GM19239 (cell line): ENCODE measurements at regions not wholly inside any gene's neighbourhood (a gene's known extent, or its start where the extent isn't known, plus 50 kb on each side); places are given as distances from the start of the nearest gene placed in this dataset.
"Not testable (repeated sequence)": the region's sequence is repeated elsewhere in the genome, so short reads cannot be mapped to it uniquely, and the experiment has no call there.

Experiments used
- DNase-seq: peaks from one replicate; pipeline ENCODE4 v3.0.0; 2011; ENCODE audit warnings: low spot score; ENCODE audit not compliant: insufficient read length
- FAIRE-seq: peaks from 2 replicates; lab custom pipeline; 2011; peaks lifted over from hg19 to GRCh38; lab: Jason Lieb, UNC

DNA sequence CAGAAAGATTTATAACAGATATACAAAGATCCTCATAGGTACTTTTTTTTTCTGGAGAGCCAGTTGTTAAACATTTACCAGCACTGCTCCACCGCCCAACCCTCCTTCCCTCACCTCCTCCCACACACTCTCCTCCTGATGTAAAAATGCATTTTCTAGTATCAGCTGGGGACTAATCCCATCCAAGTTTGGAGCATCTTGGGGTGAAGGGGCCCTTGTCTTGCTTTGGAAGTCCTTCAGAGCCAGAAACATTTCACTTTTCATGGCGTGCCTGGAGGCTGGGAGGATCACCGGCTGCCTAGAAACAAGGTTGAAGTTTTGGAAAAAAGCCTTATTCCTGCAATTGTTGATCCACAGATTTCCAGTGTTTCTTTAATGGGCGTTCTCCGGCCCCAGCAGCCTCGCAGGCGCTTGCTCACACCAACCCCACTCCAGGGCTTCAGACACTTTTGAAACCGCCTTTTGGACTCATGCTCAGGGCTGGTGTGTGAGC is 165.1 kb upstream of the AFDN start:
- FAIRE-seq = no peak

DNA sequence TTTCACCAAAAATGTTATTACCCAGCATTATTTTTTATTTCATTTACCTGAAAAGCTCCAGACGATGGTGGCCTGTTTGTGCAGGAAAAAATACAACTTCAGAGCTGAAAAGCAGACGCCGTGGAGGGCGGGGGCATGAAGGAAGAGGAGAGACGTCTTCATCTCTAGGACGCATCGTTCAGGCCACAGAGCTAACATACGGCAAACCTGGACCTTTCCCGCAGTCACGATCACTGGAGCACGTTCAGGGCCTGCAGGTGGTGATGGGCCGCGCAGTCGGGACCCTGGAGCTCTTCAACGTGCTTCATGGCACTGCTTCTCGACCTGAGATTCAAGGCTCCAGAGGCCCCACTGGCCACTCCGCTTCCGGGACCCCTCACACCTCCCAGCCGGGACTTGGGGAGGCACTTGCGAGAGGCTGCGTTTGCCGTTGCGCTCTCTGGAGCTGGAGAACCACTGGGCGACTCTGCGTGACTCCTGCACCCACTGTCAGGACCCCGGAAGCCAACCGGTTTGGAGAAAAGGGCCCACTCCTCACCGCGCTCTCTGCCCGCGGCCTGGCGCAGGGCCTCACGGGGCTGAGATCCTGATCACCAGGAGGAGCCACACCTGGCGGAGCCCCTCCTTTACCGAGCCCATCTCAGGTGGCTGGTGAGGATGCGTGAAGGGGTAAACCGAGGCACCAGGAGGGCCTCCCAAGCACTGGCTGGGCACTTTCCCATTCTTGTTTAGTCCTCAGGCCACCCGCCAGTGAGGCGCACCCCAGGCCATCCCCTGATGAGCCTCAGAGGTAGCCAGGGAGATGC is 164.4 kb upstream of the AFDN start:
- DNase-seq (no peak), FAIRE-seq (no peak)

More for the DNA sequence above, 165.1 kb upstream of the AFDN start:
- no peak for DNase-seq

GRCh38 chr6:167662881-167663205 is 163.9 kb upstream of the AFDN start:
- no peak for DNase-seq
- FAIRE-seq = no peak

- no peak for FAIRE-seq
- DNase-seq = no peak
Observed at GRCh38 chr6:167663316-167663715, 163.4 kb upstream of the AFDN start.

DNA sequence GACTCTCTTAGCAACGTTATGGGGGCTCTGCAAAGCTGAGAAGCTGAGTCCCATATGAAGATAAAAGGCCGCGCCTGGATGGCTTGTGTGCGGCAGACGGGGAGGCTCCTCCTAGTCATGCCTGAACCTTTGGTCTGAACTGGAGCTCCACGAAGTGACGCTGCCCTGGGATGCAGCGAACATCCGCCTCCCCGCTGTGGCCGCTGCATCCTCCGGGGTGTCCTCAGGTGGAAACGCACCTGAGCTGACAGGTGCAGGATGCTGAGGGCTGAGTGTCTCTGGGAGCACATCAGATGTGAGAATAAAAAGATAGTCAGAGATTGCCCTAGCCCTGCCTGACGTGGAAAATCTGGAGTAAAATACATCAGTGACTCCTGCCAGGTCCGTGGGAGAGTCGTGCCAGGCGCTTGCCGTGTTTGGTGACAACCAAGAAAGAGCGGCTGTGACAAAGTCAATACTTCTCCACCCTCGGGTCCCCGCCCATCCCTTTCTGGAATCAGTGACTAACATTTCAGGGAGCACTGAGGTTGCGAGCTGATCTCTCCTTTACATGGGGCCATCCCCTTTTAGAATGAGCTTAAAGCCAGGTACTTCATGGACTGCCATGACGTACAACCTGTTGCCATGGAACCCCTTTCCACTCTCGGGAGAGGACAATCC is 162.8 kb upstream of the AFDN start:
- DNase-seq (no peak), FAIRE-seq (no peak)

DNA sequence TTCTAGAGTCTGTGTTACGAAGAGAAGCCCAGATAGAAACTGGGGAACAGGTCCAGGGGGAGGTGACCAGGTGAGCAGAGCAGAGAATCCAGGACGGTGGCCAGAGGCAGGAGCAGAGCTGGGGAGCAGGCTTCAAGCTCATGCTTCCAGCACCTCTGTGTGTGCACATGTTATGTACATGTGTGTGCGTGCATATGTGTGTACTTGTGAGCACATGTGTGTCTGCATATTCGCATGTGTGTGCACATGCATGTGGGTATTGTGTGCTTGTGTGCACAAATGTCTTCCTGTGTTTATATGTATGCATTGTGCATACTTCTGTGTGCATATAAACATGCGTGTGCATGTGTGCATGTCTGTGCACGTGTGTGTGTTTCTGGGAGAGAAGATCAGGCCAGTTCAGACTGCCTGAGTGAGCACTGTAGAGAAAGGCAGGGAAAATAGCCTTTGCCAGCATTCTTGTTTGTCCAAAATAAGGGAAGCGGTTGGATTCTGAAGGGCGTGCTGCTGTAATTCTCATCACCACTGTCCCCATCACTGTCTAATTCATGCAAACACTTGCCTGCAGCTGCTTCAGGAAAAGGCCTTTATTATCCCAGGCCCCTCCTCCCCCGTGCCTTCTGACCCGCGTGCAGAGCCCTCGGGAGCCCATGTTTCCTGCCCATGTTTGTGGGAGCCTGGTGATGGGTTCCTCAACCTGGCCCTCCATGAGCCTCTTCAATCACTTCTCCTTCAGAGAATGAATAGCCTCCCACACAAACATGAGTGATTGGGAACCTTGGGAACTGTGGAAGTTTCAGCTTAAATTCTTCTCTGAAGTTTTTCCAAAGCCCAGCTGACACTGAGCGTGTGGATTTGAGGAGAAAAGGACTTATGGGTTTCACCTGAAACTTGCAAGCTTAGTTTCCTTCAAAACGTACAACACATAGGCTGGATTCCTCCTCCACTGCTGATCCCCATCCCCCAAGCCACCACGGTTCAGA is 161.7 kb upstream of the AFDN start:
- no peak for DNase-seq
- no peak for FAIRE-seq

GRCh38 chr6:167665698-167666330 is 160.9 kb upstream of the AFDN start:
- FAIRE-seq (no peak), DNase-seq (no peak)

DNA sequence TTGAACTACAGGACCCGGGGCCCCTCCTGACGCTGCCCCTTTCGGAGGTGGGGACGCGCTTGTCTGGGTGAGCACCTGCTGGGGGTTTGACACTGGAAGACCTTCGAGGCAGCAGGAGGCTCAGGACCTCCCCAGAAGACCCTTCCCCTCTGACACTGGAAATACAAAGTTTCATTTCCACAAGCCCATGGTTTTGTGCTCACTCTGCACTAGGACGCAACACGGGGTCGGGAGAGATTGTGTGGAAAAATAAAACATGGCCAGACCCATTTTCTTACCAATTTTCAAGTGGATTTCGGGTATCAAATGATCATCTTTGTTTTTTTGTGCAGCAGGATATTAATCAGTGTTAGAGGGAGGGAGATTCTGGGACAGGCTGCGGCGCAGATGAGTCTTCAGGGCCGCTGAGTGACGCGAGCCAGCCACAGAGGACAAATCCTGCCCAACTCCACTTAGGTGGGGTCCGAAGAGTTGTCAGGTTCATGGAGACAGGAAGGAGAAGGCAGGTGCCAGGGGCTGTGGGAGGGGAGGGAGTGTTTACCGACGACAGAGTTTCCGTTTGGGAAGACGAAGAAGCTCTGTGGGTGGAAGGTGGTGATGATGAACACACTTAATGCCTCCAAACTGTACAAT is 160.0 kb upstream of the AFDN start:
- FAIRE-seq (no peak), DNase-seq (no peak)

DNA sequence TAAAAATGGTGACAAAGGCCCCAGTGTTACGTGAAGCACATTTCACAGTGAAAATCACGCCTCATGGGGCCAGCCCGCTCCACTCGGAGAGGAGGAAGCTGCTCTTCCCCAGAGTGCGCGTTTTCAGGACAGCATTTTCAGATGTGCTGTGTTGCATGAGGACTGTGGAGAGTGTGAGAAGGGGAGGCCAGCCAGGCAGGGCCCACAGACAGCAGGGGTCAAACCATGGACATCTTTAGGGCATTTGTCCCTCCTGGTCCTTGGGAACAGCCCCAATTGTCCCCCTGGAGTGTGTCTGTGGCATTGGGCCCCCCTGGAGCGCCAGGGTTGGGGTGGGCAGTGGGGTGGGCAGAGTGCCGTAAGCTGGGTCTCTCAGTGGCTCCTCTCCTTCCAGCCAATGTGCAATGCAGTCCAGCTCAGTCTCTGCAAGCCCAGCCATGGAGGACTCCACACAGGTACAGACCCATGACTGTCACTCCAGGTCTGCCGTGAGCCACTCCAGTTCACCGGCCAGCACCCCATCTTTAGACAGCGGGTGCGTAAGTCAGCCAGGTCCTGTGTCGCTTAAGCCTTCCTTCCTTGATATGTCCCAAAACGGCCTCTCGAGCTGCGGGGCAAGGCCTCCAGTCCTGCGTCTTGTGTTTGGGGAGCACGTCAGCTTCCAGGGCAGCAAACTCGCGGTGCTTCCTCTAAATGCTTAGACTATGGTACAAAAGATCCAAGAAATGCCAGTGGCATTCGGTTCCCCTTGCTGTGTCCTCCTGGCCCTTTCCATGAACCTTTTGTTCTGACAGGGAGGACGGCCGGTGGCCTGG is 159.3 kb upstream of the AFDN start:
- DNase-seq (no peak), FAIRE-seq (no peak)

GRCh38 chr6:167668019-167668753 is 158.5 kb upstream of the AFDN start:
- FAIRE-seq (no peak), DNase-seq (no peak)

- no peak for DNase-seq
- FAIRE-seq = no peak
Observed at GRCh38 chr6:167668754-167669552, 157.8 kb upstream of the AFDN start.

- FAIRE-seq = no peak
- DNase-seq = no peak
Observed at GRCh38 chr6:167669553-167669849, 157.2 kb upstream of the AFDN start.

- FAIRE-seq (no peak), DNase-seq (no peak)
Observed at GRCh38 chr6:167669870-167670802, 156.6 kb upstream of the AFDN start.

- FAIRE-seq (no peak), DNase-seq (no peak)
Observed at GRCh38 chr6:167670938-167671338, 155.8 kb upstream of the AFDN start.

DNA sequence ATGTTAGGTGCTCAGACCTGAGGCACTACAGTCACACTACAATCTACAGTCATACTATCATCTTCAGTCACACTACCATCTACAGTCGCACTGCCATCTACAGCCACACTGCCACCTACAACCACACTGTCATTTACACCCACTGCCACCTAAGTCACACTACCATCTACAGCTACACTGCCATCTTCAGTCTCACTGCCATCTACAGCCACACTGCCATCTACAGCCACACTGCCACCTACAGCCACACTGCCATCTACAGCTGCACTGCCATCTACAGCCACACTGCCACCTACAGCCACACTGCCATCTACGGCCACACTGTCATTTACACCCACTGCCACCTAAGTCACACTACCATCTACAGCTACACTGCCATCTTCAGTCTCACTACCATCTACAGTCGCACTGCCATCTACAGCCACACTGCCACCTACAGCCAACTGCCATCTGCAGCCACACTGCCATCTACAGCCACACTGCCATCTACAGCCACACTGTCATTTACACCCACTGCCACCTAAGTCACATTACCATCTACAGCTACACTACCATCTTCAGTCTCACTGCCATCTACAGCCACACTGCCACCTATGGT is 155.2 kb upstream of the AFDN start:
- DNase-seq, FAIRE-seq: not testable (repeated sequence)

DNA sequence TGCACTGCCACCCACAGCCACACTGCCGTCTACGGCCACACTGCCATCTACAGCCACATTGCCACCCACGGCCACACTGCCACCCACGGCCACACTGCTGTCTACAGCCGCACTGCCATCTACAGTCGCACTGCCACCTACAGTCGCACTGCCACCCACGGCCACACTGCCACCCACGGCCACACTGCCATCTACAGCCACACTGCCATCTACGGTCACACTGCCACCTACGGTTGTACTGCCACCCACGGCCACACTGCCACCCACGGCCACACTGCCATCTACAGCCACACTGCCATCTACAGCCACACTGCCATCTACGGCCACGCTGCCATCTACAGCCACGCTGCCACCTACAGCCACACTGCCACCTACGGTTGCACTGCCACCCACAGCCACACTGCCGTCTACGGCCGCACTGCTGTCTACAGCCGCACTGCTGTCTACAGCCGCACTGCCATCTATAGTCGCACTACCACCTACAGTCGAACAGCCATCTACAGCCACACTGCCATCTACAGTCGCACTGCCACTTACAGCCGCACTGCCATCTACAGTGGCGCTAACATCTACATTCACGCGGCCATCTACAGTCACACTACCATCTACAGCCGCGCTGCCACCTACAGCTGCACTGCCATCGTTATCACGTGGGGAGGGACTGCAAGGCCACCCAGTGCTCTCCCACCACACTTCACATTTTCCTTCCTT is 154.6 kb upstream of the AFDN start:
- no peak for DNase-seq
- FAIRE-seq = no peak
